NCI-H748 (cell line): ENCODE measurements at regions not wholly inside any gene's neighbourhood (a gene's known extent, or its start where the extent isn't known, plus 50 kb on each side); places are given as distances from the start of the nearest gene placed in this dataset.
A peak's percentile ranks its signal among the peaks of the same experiment; 100 is the strongest.

Experiments
- DNase-seq: peaks from one replicate; lab custom pipeline; 2025; ENCODE audit not compliant: unreplicated experiment; lab: John Stamatoyannopoulos, UW

GRCh38 chr22:47282366-47282765, 519.9 kb downstream of the TBC1D22A start:
- DNase-seq: no peak

GRCh38 chr22:47281126-47282106, 519.0 kb downstream of the TBC1D22A start:
- peak; percentile 76 for DNase-seq

GRCh38 chr22:47280301-47280700, 517.9 kb downstream of the TBC1D22A start:
- peak; percentile 80 for DNase-seq

GRCh38 chr22:47279746-47280145, 517.3 kb downstream of the TBC1D22A start:
- DNase-seq: no peak

- DNase-seq: no peak
Observed at GRCh38 chr22:47279337-47279736, 516.9 kb downstream of the TBC1D22A start.

- DNase-seq: no peak
Observed at GRCh38 chr22:47278655-47279054, 516.2 kb downstream of the TBC1D22A start.

GRCh38 chr22:47277531-47277930, 515.1 kb downstream of the TBC1D22A start:
- DNase-seq: no peak

- no peak for DNase-seq
Observed at GRCh38 chr22:47276991-47277390, 514.5 kb downstream of the TBC1D22A start.

- DNase-seq: no peak
Observed at GRCh38 chr22:47276450-47276820, 514.0 kb downstream of the TBC1D22A start.

- peak; percentile 37 for DNase-seq
Observed at GRCh38 chr22:47275605-47276449, 513.4 kb downstream of the TBC1D22A start.

GRCh38 chr22:47274196-47274595, 511.7 kb downstream of the TBC1D22A start:
- DNase-seq: no peak

GRCh38 chr22:47270463-47271135, 508.1 kb downstream of the TBC1D22A start:
- no peak for DNase-seq

- DNase-seq: no peak
Observed at GRCh38 chr22:47269516-47270088, 507.2 kb downstream of the TBC1D22A start.

GRCh38 chr22:47267513-47268282, 505.2 kb downstream of the TBC1D22A start:
- DNase-seq: no peak

GRCh38 chr22:47266329-47266728, 503.9 kb downstream of the TBC1D22A start:
- no peak for DNase-seq

- DNase-seq: peak; percentile 22
Observed at GRCh38 chr22:47260551-47260950, 498.1 kb downstream of the TBC1D22A start.

GRCh38 chr22:47259990-47260389, 497.5 kb downstream of the TBC1D22A start:
- no peak for DNase-seq

- no peak for DNase-seq
Observed at GRCh38 chr22:47259049-47259448, 496.6 kb downstream of the TBC1D22A start.

- no peak for DNase-seq
Observed at GRCh38 chr22:47257976-47258375, 495.5 kb downstream of the TBC1D22A start.

GRCh38 chr22:47257566-47257965, 495.1 kb downstream of the TBC1D22A start:
- DNase-seq: no peak
